Progenitor cell of endocrine pancreas (in vitro differentiated cells): ENCODE measurements at regions not wholly inside any gene's neighbourhood (a gene's known extent, or its start where the extent isn't known, plus 50 kb on each side); places are given as distances from the start of the nearest gene placed in this dataset.

ENCODE experiments used
- DNase-seq: peaks from one replicate; pipeline ENCODE4 v3.0.0; 2021; ENCODE audit warnings: low spot score; ENCODE audit not compliant: unreplicated experiment
- H3K27ac Mint-ChIP-seq: 2 replicates; pipeline ENCODE4 v1.8.0; 2021; ENCODE audit warnings: mild to moderate bottlenecking, moderate library complexity, mixed read lengths
- H3K27me3 Mint-ChIP-seq: 2 replicates; pipeline ENCODE4 v1.8.0; 2021; ENCODE audit warnings: mixed read lengths
- H3K36me3 Mint-ChIP-seq: 2 replicates; pipeline ENCODE4 v1.8.0; 2022; ENCODE audit warnings: mixed read lengths; ENCODE audit not compliant: insufficient read depth
- H3K4me1 Mint-ChIP-seq: 2 replicates; pipeline ENCODE4 v1.8.0; 2021; ENCODE audit warnings: low read depth, mixed read lengths
- H3K4me3 Mint-ChIP-seq: 2 replicates; pipeline ENCODE4 v1.8.0; 2021; ENCODE audit warnings: low read depth, mild to moderate bottlenecking, moderate library complexity, mixed read lengths
- H3K9me3 Mint-ChIP-seq: 2 replicates; pipeline ENCODE4 v1.8.0; 2021; ENCODE audit warnings: low read depth, mixed read lengths
- TF ChIP-seq, protein P1 (sequence below): fragments of 200-600 bp; sonication (generic); IDR thresholded peaks from one replicate; pipeline ENCODE4 v1.5.0; 2021; ENCODE audit warnings: antibody characterized with exemption, mild to moderate bottlenecking; ENCODE audit not compliant: unreplicated experiment

DNA sequence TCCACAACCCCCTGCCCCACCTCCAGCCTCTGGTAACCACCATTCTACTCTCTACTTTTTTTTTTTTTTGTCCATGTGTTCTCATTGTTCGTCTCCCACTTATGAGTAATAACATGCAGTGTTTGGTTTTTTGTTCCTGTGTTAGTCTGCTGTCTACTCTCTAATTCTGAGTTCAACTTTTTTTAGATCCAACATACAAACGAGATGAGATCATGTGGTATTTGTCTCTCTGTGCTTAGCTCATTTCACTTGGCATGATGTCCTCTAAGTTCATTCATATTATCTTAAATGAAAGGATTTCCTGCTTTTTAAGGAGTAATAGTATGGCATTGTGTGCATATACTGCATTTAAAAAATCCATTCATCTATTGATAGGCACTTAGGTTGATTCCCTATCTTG, 130.9 kb downstream of the NMUR2 start:
- Mint-ChIP-seq H3K9me3 (no peaks in the 10 kb centered on the region), H3K27ac (no peak overlapping the region), H3K4me3 (no peak overlapping the region), H3K36me3 (no peaks in the 10 kb centered on the region), H3K4me1 (no peaks in the 10 kb centered on the region), H3K27me3 (peaks cover 13% of the 10 kb centered on the region)
- DNase-seq = no peak
- TF ChIP-seq, protein P1, sequence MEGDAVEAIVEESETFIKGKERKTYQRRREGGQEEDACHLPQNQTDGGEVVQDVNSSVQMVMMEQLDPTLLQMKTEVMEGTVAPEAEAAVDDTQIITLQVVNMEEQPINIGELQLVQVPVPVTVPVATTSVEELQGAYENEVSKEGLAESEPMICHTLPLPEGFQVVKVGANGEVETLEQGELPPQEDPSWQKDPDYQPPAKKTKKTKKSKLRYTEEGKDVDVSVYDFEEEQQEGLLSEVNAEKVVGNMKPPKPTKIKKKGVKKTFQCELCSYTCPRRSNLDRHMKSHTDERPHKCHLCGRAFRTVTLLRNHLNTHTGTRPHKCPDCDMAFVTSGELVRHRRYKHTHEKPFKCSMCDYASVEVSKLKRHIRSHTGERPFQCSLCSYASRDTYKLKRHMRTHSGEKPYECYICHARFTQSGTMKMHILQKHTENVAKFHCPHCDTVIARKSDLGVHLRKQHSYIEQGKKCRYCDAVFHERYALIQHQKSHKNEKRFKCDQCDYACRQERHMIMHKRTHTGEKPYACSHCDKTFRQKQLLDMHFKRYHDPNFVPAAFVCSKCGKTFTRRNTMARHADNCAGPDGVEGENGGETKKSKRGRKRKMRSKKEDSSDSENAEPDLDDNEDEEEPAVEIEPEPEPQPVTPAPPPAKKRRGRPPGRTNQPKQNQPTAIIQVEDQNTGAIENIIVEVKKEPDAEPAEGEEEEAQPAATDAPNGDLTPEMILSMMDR = no peak

DNA sequence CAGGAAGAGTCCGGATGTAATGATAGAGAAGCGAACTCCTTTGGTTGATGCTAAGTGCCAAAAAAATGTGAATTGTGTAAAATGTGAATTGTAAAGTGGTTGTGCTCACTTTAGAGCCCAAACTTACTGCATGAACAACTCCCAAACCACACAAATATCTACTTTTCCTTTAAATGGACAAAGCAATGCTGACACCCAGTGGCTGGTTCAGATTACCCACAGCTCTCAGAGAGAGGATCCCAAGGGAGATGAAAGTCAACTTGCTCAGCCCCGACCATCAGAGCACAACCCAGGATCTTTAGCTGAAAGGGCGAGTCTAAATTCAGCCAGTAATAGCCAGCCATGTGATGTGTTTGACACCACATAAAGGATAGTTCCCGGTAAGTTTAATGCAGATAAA, 133.7 kb downstream of the NMUR2 start:
- TF ChIP-seq, protein P1 = peak; percentile 52
- Mint-ChIP-seq H3K4me1 (no peaks in the 10 kb centered on the region), H3K27me3 (peaks cover 13% of the 10 kb centered on the region), H3K9me3 (no peaks in the 10 kb centered on the region), H3K27ac (no peak overlapping the region), H3K4me3 (no peak overlapping the region), H3K36me3 (no peaks in the 10 kb centered on the region)
- no peak for DNase-seq

GRCh38 chr5:152270096-152270495, 135.0 kb downstream of the NMUR2 start:
- Mint-ChIP-seq H3K36me3 (no peaks in the 10 kb centered on the region), H3K4me3 (no peak overlapping the region), H3K9me3 (no peaks in the 10 kb centered on the region), H3K4me1 (no peaks in the 10 kb centered on the region), H3K27me3 (peaks cover 13% of the 10 kb centered on the region), H3K27ac (no peak overlapping the region)
- DNase-seq = no peak
- TF ChIP-seq, protein P1 = no peak

- no peaks in the 10 kb centered on the region for H3K9me3 Mint-ChIP-seq
- H3K27ac Mint-ChIP-seq = no peak overlapping the region
These were observed 135.5 kb downstream of the NMUR2 start for GRCh38 chr5:152269533-152269932.

DNA sequence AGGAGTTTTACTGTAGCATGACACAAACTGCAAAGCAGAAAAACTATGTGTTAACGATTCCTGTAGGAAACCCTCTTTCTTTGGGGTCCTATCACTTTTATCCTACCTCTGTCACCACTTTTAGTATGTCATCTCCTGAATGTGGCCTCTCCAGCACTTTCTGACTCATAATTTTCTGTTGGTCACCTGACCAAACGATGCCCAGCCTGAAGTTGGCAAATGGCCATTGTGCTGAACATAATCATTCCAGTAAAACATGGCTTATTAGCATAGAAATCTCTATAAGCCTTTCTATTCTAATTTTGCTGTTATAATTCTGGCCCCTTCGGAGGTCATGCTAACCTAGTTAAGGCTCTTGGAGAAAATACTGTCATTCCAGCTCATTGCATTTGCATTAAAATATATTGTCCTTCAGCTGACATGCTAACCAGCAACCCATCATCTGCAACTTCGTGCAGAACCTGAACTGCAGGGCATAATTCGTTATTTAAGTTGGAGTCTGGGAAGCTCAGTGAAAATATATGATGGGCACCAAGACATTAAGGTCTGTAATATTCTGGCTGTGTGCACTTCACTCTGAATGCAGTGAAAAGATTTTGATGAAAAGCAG, 140.3 kb downstream of the NMUR2 start:
- H3K27me3 Mint-ChIP-seq = no peaks in the 10 kb centered on the region
- no peak overlapping the region for H3K4me3 Mint-ChIP-seq
- no peak overlapping the region for H3K27ac Mint-ChIP-seq
- no peak for DNase-seq
- no peaks in the 10 kb centered on the region for H3K36me3 Mint-ChIP-seq
- no peaks in the 10 kb centered on the region for H3K4me1 Mint-ChIP-seq
- TF ChIP-seq, protein P1 = no peak
- H3K9me3 Mint-ChIP-seq = no peaks in the 10 kb centered on the region

More at GRCh38 chr5:152269533-152269932, 135.5 kb downstream of the NMUR2 start:
- no peak for DNase-seq
- no peak overlapping the region for H3K4me3 Mint-ChIP-seq
- TF ChIP-seq, protein P1 = no peak
- no peaks in the 10 kb centered on the region for H3K36me3 Mint-ChIP-seq
- H3K4me1 Mint-ChIP-seq = no peaks in the 10 kb centered on the region
- H3K27me3 Mint-ChIP-seq = peaks cover 13% of the 10 kb centered on the region
